T-helper 1 cell treated with Interleukin-12 subunit alpha and Interleukin-12 subunit beta and Interleukin-4 antibody, amounts not matched to agents 30 μg/mL and 1 μg/mL, for 36 hours (primary cell): ENCODE measurements at regions not wholly inside any gene's neighbourhood (a gene's known extent, or its start where the extent isn't known, plus 50 kb on each side); places are given as distances from the start of the nearest gene placed in this dataset.

Experiments
- H3K27ac Mint-ChIP-seq: one replicate; pipeline ENCODE4 v1.8.0; 2021; ENCODE audit warnings: mild to moderate bottlenecking, mixed read lengths
- H3K27me3 Mint-ChIP-seq: one replicate; pipeline ENCODE4 v1.8.0; 2021; ENCODE audit warnings: low read depth, mixed read lengths
- H3K36me3 Mint-ChIP-seq: one replicate; pipeline ENCODE4 v1.8.0; 2021; ENCODE audit warnings: low read depth, mixed read lengths
- H3K4me1 Mint-ChIP-seq: one replicate; pipeline ENCODE4 v1.8.0; 2021; ENCODE audit warnings: low read depth, mixed read lengths
- H3K4me3 Mint-ChIP-seq: one replicate; pipeline ENCODE4 v1.8.0; 2021; ENCODE audit warnings: mild to moderate bottlenecking, moderate library complexity, mixed read lengths
- H3K9me3 Mint-ChIP-seq: one replicate; pipeline ENCODE4 v1.8.0; 2021; ENCODE audit warnings: mixed read lengths

GRCh38 chr18:23333827-23334226 is 119.3 kb upstream of the RIOK3 start:
- Mint-ChIP-seq H3K4me3 (no peak overlapping the region), H3K4me1 (no peaks in the 10 kb centered on the region), H3K27me3 (no peaks in the 10 kb centered on the region), H3K36me3 (peaks cover 3% of the 10 kb centered on the region), H3K27ac (no peak overlapping the region), H3K9me3 (no peaks in the 10 kb centered on the region)

GRCh38 chr18:23334569-23334968 is 118.5 kb upstream of the RIOK3 start:
- Mint-ChIP-seq H3K4me1 (no peaks in the 10 kb centered on the region), H3K9me3 (no peaks in the 10 kb centered on the region), H3K36me3 (peaks cover 3% of the 10 kb centered on the region), H3K4me3 (no peak overlapping the region), H3K27me3 (no peaks in the 10 kb centered on the region), H3K27ac (no peak overlapping the region)

- no peaks in the 10 kb centered on the region for H3K27me3 Mint-ChIP-seq
- no peak overlapping the region for H3K4me3 Mint-ChIP-seq
- no peaks in the 10 kb centered on the region for H3K4me1 Mint-ChIP-seq
- no peak overlapping the region for H3K27ac Mint-ChIP-seq
- H3K9me3 Mint-ChIP-seq = no peaks in the 10 kb centered on the region
- H3K36me3 Mint-ChIP-seq = no peaks in the 10 kb centered on the region
These were observed 117.0 kb upstream of the RIOK3 start for GRCh38 chr18:23336101-23336500.

DNA sequence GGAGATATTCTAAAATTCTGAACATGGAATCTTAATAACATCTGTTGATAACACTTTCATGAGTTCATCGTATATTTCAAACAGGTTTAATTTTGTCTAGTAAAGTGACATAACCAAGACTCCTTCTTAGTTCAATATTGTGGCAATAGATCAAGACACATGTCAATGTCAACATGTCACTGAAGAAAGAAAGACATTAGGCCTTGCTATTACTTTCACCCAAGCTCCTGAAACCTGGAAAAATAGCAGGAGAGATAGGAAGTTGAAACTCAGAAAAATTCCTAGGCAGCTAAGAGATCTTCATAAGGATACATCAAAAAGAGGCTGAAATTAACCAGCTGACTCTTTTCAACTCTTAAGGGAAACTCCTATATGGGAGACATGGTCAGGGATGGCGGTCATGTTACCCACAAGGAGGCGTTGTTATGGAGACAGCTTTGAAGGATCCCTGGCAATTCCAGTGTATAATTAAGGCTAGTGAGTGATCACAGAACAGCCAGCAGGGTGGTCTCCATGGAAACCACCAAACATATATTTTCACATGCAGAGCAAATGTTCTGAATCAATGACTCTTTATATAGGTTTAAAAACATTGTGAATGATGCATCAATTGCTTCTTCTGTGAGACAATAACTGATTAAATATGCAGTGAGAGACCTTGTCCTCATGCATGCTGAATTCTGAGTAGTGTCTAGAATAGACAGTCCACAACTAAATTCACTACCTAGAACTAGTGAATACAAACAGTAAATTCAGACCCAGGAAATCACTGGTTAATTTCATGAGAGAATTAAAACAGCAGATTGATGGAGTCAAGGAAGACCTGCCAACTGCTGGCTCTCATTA is 115.3 kb upstream of the RIOK3 start:
- Mint-ChIP-seq H3K27ac (no peak overlapping the region), H3K4me3 (no peak overlapping the region), H3K36me3 (no peaks in the 10 kb centered on the region), H3K4me1 (peaks cover 2% of the 10 kb centered on the region), H3K9me3 (no peaks in the 10 kb centered on the region), H3K27me3 (no peaks in the 10 kb centered on the region)

DNA sequence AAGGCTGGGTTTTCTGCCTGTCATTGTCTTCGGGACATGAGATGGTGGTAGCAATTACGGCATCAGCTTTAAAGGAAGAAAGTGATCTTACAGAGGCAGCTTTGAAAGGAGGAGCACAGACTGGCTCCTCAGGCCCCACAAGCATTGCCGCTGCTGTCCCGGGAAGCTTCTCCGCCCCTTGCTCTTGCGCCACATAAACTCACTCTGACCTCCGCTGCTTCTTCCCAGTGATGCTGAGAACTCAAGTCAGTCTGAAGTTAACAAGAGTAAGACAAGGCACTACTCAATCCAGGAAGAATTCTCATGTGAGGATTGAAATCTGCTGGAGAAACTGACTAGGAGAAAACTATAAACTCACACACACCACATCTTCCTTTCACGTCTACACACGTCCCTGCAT is 112.4 kb upstream of the RIOK3 start:
- H3K4me1 Mint-ChIP-seq = peaks cover 2% of the 10 kb centered on the region
- no peak overlapping the region for H3K27ac Mint-ChIP-seq

DNA sequence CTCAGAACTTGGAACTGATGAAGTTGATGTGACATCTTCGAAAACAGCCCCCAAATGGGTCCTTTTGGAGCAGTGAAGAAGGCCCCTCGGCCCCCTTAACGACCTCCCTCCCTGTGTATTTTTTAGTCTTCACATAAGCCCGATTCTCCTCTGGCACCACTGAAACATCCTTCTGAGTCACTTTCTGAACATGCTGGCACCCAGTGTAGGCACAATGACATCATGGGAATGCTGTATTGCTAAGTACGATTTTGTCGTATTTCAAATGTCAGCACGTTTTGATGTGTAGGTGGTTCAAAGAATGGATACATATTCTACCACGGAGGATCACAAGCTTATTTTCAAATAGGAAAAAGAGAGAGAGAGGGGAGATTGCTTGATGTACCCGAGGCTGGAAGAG is 111.7 kb upstream of the RIOK3 start:
- Mint-ChIP-seq H3K9me3 (no peaks in the 10 kb centered on the region), H3K36me3 (no peaks in the 10 kb centered on the region), H3K4me1 (peaks cover 2% of the 10 kb centered on the region), H3K4me3 (no peak overlapping the region), H3K27ac (no peak overlapping the region), H3K27me3 (no peaks in the 10 kb centered on the region)

More for the DNA sequence above, 112.4 kb upstream of the RIOK3 start:
- Mint-ChIP-seq H3K36me3 (no peaks in the 10 kb centered on the region), H3K9me3 (no peaks in the 10 kb centered on the region), H3K4me3 (no peak overlapping the region), H3K27me3 (no peaks in the 10 kb centered on the region)

- H3K4me1 Mint-ChIP-seq = peaks cover 2% of the 10 kb centered on the region
- no peaks in the 10 kb centered on the region for H3K27me3 Mint-ChIP-seq
- no peak overlapping the region for H3K4me3 Mint-ChIP-seq
- no peak overlapping the region for H3K27ac Mint-ChIP-seq
- H3K9me3 Mint-ChIP-seq = no peaks in the 10 kb centered on the region
- H3K36me3 Mint-ChIP-seq = no peaks in the 10 kb centered on the region
These were observed 111.1 kb upstream of the RIOK3 start for GRCh38 chr18:23341983-23342382.

GRCh38 chr18:23342506-23342905 is 110.6 kb upstream of the RIOK3 start:
- H3K4me3 Mint-ChIP-seq = no peak overlapping the region
- H3K27me3 Mint-ChIP-seq = no peaks in the 10 kb centered on the region
- no peaks in the 10 kb centered on the region for H3K36me3 Mint-ChIP-seq
- peaks cover 2% of the 10 kb centered on the region for H3K4me1 Mint-ChIP-seq
- H3K27ac Mint-ChIP-seq = no peak overlapping the region
- H3K9me3 Mint-ChIP-seq = no peaks in the 10 kb centered on the region

DNA sequence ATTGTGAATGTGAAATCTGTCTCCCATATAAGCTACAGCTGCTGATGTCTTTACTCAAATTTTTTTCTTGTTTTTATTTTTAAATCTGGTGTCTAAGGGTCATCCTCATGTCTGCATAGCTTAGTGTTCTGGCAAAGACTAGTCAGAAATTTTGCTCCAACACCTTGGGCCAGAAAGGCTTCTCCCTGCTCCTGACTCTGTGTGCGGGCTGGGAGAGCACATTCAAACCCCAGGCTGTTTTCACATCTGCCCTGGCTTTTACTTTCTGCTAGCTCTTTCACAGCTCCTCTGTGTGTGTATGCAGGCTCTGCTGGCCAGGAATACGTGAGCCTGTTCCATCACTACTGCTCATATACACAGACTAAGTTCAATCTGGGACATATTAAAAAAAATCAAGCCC is 102.9 kb upstream of the RIOK3 start:
- Mint-ChIP-seq H3K27me3 (no peaks in the 10 kb centered on the region), H3K9me3 (peaks cover 18% of the 10 kb centered on the region), H3K4me1 (peaks cover 5% of the 10 kb centered on the region), H3K4me3 (no peak overlapping the region), H3K36me3 (peaks cover 24% of the 10 kb centered on the region), H3K27ac (no peak overlapping the region)

DNA sequence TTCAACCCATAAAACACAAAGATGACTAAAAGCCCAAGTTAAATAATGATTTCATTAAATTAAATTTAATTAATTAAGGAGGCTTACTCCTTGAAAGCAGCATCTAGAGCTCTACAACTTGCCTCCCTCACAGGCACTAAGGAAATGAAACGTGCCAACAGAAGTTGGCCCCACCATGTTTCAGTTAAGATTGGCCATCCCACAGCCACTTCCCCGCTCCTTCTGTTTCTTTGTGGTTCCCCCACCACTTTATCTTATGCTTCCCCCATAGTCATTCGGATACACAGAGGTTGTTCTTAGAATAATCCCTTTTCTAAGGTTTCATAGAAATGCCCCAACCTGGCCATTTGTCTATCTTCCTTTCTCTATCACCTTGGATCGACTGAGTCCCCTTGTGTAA is 101.6 kb upstream of the RIOK3 start:
- no peaks in the 10 kb centered on the region for H3K27me3 Mint-ChIP-seq
- H3K4me1 Mint-ChIP-seq = peaks cover 5% of the 10 kb centered on the region
- no peak overlapping the region for H3K27ac Mint-ChIP-seq
- H3K4me3 Mint-ChIP-seq = no peak overlapping the region
- H3K36me3 Mint-ChIP-seq = peaks cover 24% of the 10 kb centered on the region
- peaks cover 18% of the 10 kb centered on the region for H3K9me3 Mint-ChIP-seq

GRCh38 chr18:23352042-23352441 is 101.0 kb upstream of the RIOK3 start:
- peaks cover 5% of the 10 kb centered on the region for H3K4me1 Mint-ChIP-seq
- H3K27ac Mint-ChIP-seq = no peak overlapping the region
- peaks cover 18% of the 10 kb centered on the region for H3K9me3 Mint-ChIP-seq

GRCh38 chr18:23353459-23353858 is 99.6 kb upstream of the RIOK3 start:
- Mint-ChIP-seq H3K9me3 (peaks cover 18% of the 10 kb centered on the region), H3K4me1 (peaks cover 10% of the 10 kb centered on the region), H3K4me3 (no peak overlapping the region), H3K27ac (no peak overlapping the region), H3K27me3 (no peaks in the 10 kb centered on the region), H3K36me3 (peaks cover 24% of the 10 kb centered on the region)

More at GRCh38 chr18:23352042-23352441, 101.0 kb upstream of the RIOK3 start:
- peaks cover 24% of the 10 kb centered on the region for H3K36me3 Mint-ChIP-seq
- H3K27me3 Mint-ChIP-seq = no peaks in the 10 kb centered on the region
- no peak overlapping the region for H3K4me3 Mint-ChIP-seq

DNA sequence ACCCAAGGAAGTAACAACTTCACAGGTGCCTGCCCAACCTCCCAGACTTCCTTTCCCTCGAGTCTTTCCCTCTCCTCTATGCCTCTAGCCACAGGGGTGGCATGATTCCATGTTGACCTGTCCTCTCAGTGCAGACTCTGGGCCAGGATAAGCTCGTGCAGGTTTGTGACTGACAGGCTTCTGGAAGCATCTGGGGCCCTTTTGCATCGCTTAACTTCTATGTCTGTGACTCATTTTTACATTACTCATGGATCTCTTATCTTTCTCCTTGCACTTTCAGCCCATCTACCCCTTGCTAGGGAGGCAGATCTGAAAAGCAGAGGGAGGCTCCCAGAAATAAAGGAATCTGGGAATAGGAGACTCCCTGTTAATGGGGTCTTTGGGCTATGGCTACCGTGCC is 98.5 kb upstream of the RIOK3 start:
- H3K4me1 Mint-ChIP-seq = peaks cover 18% of the 10 kb centered on the region
- H3K36me3 Mint-ChIP-seq = peaks cover 20% of the 10 kb centered on the region
- peaks cover 16% of the 10 kb centered on the region for H3K9me3 Mint-ChIP-seq
- H3K4me3 Mint-ChIP-seq = no peak overlapping the region
- no peaks in the 10 kb centered on the region for H3K27me3 Mint-ChIP-seq
- no peak overlapping the region for H3K27ac Mint-ChIP-seq

DNA sequence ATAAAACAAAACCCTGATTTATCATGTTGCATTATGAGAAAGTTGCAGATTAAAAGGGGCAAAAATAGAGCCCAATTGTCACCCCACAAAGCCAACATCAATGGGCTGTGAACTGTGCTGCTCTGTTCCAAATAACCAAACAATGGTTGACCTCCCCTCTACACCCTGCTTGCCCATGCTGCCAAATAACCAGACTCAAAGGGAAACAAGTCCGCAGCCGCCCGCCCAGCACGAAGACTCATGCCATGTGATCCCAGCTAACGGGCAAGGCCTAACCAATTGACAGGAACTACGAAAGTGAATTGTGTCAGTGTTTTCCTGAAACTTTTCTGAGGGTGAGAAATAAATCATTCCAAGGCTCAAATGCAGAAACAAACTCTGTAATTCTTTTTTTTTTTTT is 97.9 kb upstream of the RIOK3 start:
- H3K4me1 Mint-ChIP-seq = peaks cover 18% of the 10 kb centered on the region
- peaks cover 16% of the 10 kb centered on the region for H3K36me3 Mint-ChIP-seq
- no peaks in the 10 kb centered on the region for H3K27me3 Mint-ChIP-seq
- no peak overlapping the region for H3K4me3 Mint-ChIP-seq
- H3K27ac Mint-ChIP-seq = no peak overlapping the region
- peaks cover 11% of the 10 kb centered on the region for H3K9me3 Mint-ChIP-seq

GRCh38 chr18:23356424-23356823 is 96.7 kb upstream of the RIOK3 start:
- Mint-ChIP-seq H3K4me3 (no peak overlapping the region), H3K9me3 (peaks cover 6% of the 10 kb centered on the region), H3K36me3 (peaks cover 16% of the 10 kb centered on the region), H3K27ac (no peak overlapping the region), H3K27me3 (no peaks in the 10 kb centered on the region), H3K4me1 (peaks cover 18% of the 10 kb centered on the region)
